Liver (tissue), 3 donors: ENCODE measurements at regions not wholly inside any gene's neighbourhood (a gene's known extent, or its start where the extent isn't known, plus 50 kb on each side); places are given as distances from the start of the nearest gene placed in this dataset.

Experiments
- ATF3 ChIP-seq: IDR thresholded peaks from 2 replicates; pipeline ENCODE4 v1.6.1; 2016; ENCODE audit warnings: antibody characterized with exemption
- CTCF ChIP-seq: fragments of 150-350 bp; IDR thresholded peaks from 2 replicates; pipeline ENCODE4 v1.5.1; 2017; ENCODE audit warnings: improper control_type of control experiment, low read depth, low read length; ENCODE audit not compliant: missing input control
- TAF1 ChIP-seq: conservative IDR thresholded peaks from 2 replicates; pipeline ENCODE4 v1.6.1; 2016; ENCODE audit warnings: antibody characterized with exemption, mild to moderate bottlenecking
- donor health status: healthy.
- donor health status: healthy.

- TF ChIP-seq CTCF (no peak), TAF1 (no peak), ATF3 (no peak)
Observed at GRCh38 chr14:99039331-99040041, 232.5 kb downstream of the BCL11B start.
